ENCODE measurements at regions not wholly inside any gene's neighbourhood (a gene's known extent, or its start where the extent isn't known, plus 50 kb on each side); places are given as distances from the start of the nearest gene placed in this dataset.

DNA sequence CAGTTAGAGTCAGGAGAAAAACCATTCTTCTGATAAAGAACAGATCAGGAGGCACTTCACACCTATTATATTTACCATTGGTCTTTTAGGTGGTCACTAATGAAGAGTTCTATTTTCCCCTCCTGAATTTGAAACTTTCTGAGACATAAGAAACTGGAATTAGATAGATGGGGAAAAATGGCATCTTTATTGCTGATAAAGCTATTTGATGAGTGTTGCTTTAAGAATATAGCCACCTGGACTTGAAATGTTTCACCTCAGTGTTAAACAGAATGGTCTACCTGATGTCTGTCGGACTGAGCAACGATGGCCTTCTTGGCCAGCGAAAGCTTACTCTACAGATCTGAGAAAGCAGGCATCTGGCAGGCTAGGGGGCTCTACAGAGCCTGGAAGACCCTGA is 107.0 kb downstream of the SLITRK5 start:
- intact Hi-C loops (cut with DNase I) = no loop called here
- DNase-seq (no peak), ATAC-seq (no peak)
- no peak overlapping the region for H3K27ac ChIP-seq
- WGBS, 2 donors = 67 to 83% methylated on average over 3 of the region's 3 CpGs
- TF ChIP-seq, protein P1, sequence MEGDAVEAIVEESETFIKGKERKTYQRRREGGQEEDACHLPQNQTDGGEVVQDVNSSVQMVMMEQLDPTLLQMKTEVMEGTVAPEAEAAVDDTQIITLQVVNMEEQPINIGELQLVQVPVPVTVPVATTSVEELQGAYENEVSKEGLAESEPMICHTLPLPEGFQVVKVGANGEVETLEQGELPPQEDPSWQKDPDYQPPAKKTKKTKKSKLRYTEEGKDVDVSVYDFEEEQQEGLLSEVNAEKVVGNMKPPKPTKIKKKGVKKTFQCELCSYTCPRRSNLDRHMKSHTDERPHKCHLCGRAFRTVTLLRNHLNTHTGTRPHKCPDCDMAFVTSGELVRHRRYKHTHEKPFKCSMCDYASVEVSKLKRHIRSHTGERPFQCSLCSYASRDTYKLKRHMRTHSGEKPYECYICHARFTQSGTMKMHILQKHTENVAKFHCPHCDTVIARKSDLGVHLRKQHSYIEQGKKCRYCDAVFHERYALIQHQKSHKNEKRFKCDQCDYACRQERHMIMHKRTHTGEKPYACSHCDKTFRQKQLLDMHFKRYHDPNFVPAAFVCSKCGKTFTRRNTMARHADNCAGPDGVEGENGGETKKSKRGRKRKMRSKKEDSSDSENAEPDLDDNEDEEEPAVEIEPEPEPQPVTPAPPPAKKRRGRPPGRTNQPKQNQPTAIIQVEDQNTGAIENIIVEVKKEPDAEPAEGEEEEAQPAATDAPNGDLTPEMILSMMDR (IDR thresholded peaks at IDR 0.05) = no peak
- H3K9me3 ChIP-seq = no peaks in the 10 kb centered on the region
- no peaks in the 10 kb centered on the region for H3K4me1 ChIP-seq
- H3K36me3 ChIP-seq = no peaks in the 10 kb centered on the region
- peaks cover 0 to 4% (median 0%) of the 10 kb centered on the region in 7 donors for H3K27me3 ChIP-seq
- H3K4me3 ChIP-seq = no peak overlapping the region

DNA sequence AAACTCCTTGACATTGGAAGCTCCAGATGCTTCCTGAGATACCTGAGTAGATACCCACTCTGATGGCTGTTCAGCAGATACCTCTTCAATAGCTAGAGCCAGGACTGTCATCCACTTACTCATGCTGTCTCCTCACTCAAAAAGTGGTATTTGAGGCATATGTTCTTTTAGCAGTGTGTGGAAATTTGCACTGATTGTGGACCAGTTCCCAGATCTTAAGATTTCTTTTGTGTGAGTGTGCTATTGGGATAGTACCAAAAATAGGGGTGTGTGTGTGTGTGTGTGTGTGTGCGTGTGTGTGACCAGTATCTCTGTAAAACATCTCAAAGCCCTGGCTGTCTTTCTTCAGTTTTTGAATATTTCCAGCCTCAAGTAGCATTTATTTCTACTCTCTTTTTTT is 108.3 kb downstream of the SLITRK5 start:
- Histone ChIP-seq H3K9me3 (no peaks in the 10 kb centered on the region), H3K4me3 (no peak overlapping the region), H3K36me3 (no peaks in the 10 kb centered on the region), H3K27ac (no peak overlapping the region), H3K27me3 (no peaks in the 10 kb centered on the region), H3K4me1 (no peaks in the 10 kb centered on the region)
- DNase-seq = no peak
- intact Hi-C loops (cut with DNase I) = no loop called here
- no peak for ATAC-seq
- 76 to 81% methylated on average over 1 of the region's 1 CpG for WGBS, 2 donors
- TF ChIP-seq, protein P1 (IDR thresholded peaks at IDR 0.05) = no peak

DNA sequence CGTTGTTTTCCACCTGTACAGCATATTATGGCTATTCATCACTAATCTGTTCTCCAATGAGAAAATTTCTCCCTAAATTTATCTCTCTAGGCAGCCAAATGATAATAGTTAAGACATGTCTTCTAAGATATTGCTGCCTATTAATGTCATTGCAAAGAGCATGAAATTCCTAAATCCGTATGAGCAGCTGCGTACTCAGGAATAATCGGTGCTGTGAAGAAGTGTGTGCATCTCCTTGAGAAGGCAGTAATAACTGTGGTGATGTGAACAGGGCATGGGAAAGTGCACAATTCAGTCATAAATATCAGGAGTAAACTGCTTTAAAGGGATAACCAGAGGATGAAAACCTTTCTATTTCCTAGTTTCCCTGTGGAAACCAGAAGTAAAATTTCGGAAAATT is 112.2 kb downstream of the SLITRK5 start:
- no peak overlapping the region for H3K4me3 ChIP-seq
- WGBS, 2 donors = 81 to 82% methylated on average over 5 of the region's 5 CpGs
- no peaks in the 10 kb centered on the region for H3K27me3 ChIP-seq
- DNase-seq (no peak), ATAC-seq (no peak)
- intact Hi-C loops (cut with DNase I) = no loop called here
- no peaks in the 10 kb centered on the region for H3K9me3 ChIP-seq
- H3K4me1 ChIP-seq = no peaks in the 10 kb centered on the region
- no peak overlapping the region for H3K27ac ChIP-seq
- no peaks in the 10 kb centered on the region for H3K36me3 ChIP-seq
- TF ChIP-seq, protein P1 (IDR thresholded peaks at IDR 0.05) = no peak

DNA sequence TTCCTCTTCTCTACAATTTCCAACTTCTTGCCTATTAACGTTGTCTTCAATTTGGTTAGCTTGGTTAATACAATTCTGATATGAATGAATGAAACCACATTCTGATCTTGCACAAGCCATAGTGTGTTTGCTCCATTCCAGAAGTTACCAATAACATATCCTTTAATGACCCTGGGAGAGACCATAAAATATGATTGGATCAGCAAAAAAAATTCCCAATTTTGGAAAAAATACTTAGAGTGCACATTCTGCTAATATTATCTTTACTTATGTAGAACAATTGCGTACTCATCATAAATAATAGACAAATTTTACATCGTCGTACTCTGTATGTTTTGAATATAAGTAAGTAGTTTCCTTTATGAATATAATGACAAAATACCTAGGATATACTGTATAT is 117.2 kb downstream of the SLITRK5 start:
- ATAC-seq = no peak
- Histone ChIP-seq H3K27ac (no peak overlapping the region), H3K4me3 (no peak overlapping the region), H3K27me3 (no peaks in the 10 kb centered on the region), H3K9me3 (peaks cover 0 to 8% (median 0%) of the 10 kb centered on the region in 11 donors), H3K4me1 (no peaks in the 10 kb centered on the region), H3K36me3 (no peaks in the 10 kb centered on the region)
- DNase-seq = no peak
- TF ChIP-seq, protein P1 (IDR thresholded peaks at IDR 0.05) = no peak
- WGBS, 2 donors = 75 to 87% methylated on average over 4 of the region's 4 CpGs
- intact Hi-C loops (cut with DNase I) = no loop called here

DNA sequence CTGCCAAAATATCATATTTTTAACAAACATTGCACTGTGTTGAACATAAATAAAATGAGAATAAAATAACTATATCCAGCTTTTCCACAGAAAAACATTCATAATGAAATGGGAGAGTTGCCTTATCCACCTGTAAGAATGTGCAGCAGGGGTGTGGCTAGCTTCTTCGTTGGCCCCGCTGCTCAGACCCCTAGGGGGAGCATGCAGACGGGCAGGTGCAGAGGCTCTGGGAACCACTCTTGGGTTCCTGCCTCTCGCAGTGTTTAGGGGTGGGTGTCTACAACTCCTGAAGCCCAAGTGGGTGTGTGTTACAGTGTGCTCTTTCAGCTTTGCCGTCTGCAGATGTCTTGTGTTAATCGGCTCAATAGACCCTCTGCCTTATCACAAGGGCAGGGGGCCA is 121.7 kb downstream of the SLITRK5 start:
- peaks cover 0 to 8% (median 0%) of the 10 kb centered on the region in 11 donors for H3K9me3 ChIP-seq
- no peaks in the 10 kb centered on the region for H3K36me3 ChIP-seq
- TF ChIP-seq, protein P1 (IDR thresholded peaks at IDR 0.05) = no peak
- no peaks in the 10 kb centered on the region for H3K27me3 ChIP-seq
- H3K4me1 ChIP-seq = no peaks in the 10 kb centered on the region
- H3K4me3 ChIP-seq = no peak overlapping the region
- no peak overlapping the region for H3K27ac ChIP-seq
- DNase-seq (no peak), ATAC-seq (no peak)
- WGBS, 2 donors = 53 to 59% methylated on average over 6 of the region's 6 CpGs
- intact Hi-C loops (cut with DNase I) = no loop called here

Data from heart right ventricle (tissue), 16 donors.